Fibroblast of peridontal ligament (primary cell): ENCODE measurements at regions not wholly inside any gene's neighbourhood (a gene's known extent, or its start where the extent isn't known, plus 50 kb on each side); places are given as distances from the start of the nearest gene placed in this dataset.
A peak's percentile ranks its signal among the peaks of the same experiment; 100 is the strongest.

Experiments
- DNase-seq: peaks from one replicate; pipeline ENCODE4 v3.0.0-alpha.2; 2010; ENCODE audit errors: extremely low read depth

GRCh38 chr10:108112218-108112617 lies 947.7 kb upstream of the SORCS1 start:
- peak; percentile 5 for DNase-seq

GRCh38 chr10:108104551-108105156 lies 940.1 kb upstream of the SORCS1 start:
- no peak for DNase-seq

- no peak for DNase-seq
Observed at GRCh38 chr10:108097258-108097657, 932.8 kb upstream of the SORCS1 start.

GRCh38 chr10:108095932-108096925 lies 931.7 kb upstream of the SORCS1 start:
- DNase-seq: no peak

GRCh38 chr10:108090476-108091215 lies 926.1 kb upstream of the SORCS1 start:
- DNase-seq: no peak

- no peak for DNase-seq
Observed at GRCh38 chr10:108086502-108086901, 922.0 kb upstream of the SORCS1 start.

GRCh38 chr10:108082596-108082995 lies 918.1 kb upstream of the SORCS1 start:
- DNase-seq: no peak

GRCh38 chr10:108078263-108078662 lies 913.8 kb upstream of the SORCS1 start:
- DNase-seq: no peak

- DNase-seq: no peak
Observed at GRCh38 chr10:108072466-108072865, 908.0 kb upstream of the SORCS1 start.

GRCh38 chr10:108070789-108071188 lies 906.3 kb upstream of the SORCS1 start:
- DNase-seq: no peak

GRCh38 chr10:108069096-108069495 lies 904.6 kb upstream of the SORCS1 start:
- DNase-seq: peak; percentile 22

- DNase-seq: no peak
Observed at GRCh38 chr10:108064746-108065260, 900.3 kb upstream of the SORCS1 start.

GRCh38 chr10:108060246-108060645 lies 895.7 kb upstream of the SORCS1 start:
- DNase-seq: peak; percentile 16

GRCh38 chr10:108055506-108055905 lies 891.0 kb upstream of the SORCS1 start:
- no peak for DNase-seq

- DNase-seq: no peak
Observed at GRCh38 chr10:108052981-108053380, 888.5 kb upstream of the SORCS1 start.

- no peak for DNase-seq
Observed at GRCh38 chr10:108051218-108051617, 886.7 kb upstream of the SORCS1 start.

- no peak for DNase-seq
Observed at GRCh38 chr10:108050626-108051025, 886.1 kb upstream of the SORCS1 start.

- DNase-seq: no peak
Observed at GRCh38 chr10:108049668-108050067, 885.2 kb upstream of the SORCS1 start.

GRCh38 chr10:108048898-108049297 lies 884.4 kb upstream of the SORCS1 start:
- DNase-seq: no peak

GRCh38 chr10:108039821-108040584 lies 875.5 kb upstream of the SORCS1 start:
- no peak for DNase-seq

GRCh38 chr10:108037061-108037460 lies 872.6 kb upstream of the SORCS1 start:
- DNase-seq: no peak
